ENCODE measurements at regions not wholly inside any gene's neighbourhood (a gene's known extent, or its start where the extent isn't known, plus 50 kb on each side); places are given as distances from the start of the nearest gene placed in this dataset.

DNA sequence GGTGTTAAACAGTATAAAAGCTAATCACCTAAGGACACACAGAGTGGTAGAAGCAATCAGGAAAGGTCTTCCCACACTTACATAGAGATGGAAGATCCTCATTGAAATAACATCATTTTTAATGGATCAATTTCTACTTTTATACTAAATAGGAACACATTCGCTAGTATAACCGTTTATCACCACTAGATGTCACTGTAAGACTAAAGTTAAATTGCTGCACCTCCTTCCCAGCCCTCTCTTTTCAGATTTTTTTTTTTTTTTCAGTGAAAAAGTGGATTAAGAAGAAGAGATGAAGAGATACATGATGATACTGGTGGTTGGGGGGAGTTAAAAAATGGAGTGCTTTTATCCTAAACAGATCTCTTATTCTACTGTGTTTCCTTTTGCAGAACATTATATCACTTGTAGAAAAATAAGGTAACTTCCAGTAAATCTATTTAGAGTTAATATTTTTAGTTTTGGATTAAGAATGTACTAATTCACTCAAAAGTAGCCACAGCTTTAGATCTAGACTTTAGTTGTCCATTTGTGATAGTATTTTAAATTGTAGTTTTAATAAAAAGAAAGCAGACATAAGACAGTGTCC is 116.9 kb upstream of the ARRDC3 start:
- 1% methylated on average over 2 of the region's 2 CpGs for WGBS, 2 donors
- Histone ChIP-seq H3K27me3 (no peaks in the 10 kb centered on the region), H3K9me3 (no peaks in the 10 kb centered on the region), H3K36me3 (no peaks in the 10 kb centered on the region), H3K4me3 (replicated peaks in 1 of 3) (no peak overlapping the region), H3K27ac (no peak overlapping the region), H3K4me1 (no peaks in the 10 kb centered on the region)
- no peak for DNase-seq
- intact Hi-C loops (cut with DNase I): no loop called here
- TF ChIP-seq POLR2A (IDR thresholded peaks at IDR 0.05): no peak
- TF ChIP-seq CTCF (IDR thresholded peaks at IDR 0.05): peak in 5 of 6 experiments; percentile 26 to 68 (median 62)

GRCh38 chr5:91495699-91496098 is 112.6 kb upstream of the ARRDC3 start:
- no peaks in the 10 kb centered on the region for H3K27me3 ChIP-seq
- H3K9me3 ChIP-seq: no peaks in the 10 kb centered on the region
- no peaks in the 10 kb centered on the region for H3K36me3 ChIP-seq
- WGBS, 2 donors: 86 to 92% methylated on average over 2 of the region's 2 CpGs
- no peaks in the 10 kb centered on the region for H3K4me1 ChIP-seq
- TF ChIP-seq CTCF (IDR thresholded peaks at IDR 0.05) (no peak), POLR2A (IDR thresholded peaks at IDR 0.05) (no peak)
- intact Hi-C loops (cut with DNase I): no loop called here
- no peak overlapping the region for H3K27ac ChIP-seq
- H3K4me3 ChIP-seq (replicated peaks in 1 of 3): no peak overlapping the region
- DNase-seq: no peak

DNA sequence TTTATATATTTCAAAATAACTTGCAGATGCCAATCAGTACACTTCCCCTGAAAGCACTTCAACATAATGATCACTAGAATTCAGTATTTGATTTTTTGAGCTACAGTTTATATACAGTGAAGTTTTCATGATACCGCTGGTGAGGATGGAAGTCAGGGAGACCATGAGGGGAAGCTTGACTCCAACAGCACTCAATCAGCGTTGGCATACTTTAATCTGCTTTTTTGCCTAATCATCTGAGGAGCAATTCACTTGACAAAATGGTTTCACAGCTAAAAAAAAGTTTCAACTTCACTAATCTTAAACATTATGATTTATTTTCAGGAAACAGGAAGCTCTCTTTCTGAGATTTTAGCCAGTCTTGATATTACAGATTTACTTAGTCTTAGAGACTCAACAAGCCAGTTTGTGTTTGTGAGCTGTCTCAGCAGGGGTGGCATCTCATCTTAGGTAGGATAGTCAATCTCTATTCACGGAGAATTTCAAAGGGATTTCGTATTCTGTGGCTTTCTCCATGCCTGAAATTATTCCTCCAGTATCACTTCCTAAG is 111.4 kb upstream of the ARRDC3 start:
- Histone ChIP-seq H3K4me1 (no peaks in the 10 kb centered on the region), H3K9me3 (no peaks in the 10 kb centered on the region), H3K27me3 (no peaks in the 10 kb centered on the region), H3K27ac (no peak overlapping the region), H3K4me3 (replicated peaks in 1 of 3) (no peak overlapping the region), H3K36me3 (no peaks in the 10 kb centered on the region)
- no peak for TF ChIP-seq CTCF (IDR thresholded peaks at IDR 0.05)
- TF ChIP-seq POLR2A (IDR thresholded peaks at IDR 0.05): no peak
- intact Hi-C loops (cut with DNase I): no loop called here
- no peak for DNase-seq
- 79 to 91% methylated on average over 4 of the region's 4 CpGs for WGBS, 2 donors

DNA sequence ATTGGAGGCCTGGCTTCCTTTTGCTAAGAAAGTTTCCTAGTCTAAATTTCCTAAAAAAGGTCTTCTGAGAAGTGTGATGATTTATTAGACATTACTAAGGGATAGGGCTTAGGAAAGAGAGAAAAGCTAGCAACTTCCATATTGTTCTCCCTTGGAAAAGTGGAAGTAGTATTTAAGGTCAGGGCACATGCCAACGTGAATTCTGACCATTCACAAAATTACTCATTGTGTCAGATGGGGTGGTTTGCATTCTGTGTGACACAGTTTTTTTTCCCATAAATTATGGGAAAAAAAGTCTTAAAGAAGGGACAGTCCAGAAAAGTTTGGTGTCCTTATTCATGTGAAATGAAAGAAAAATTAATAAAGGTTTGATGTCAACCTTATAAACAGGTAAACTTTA is 110.0 kb upstream of the ARRDC3 start:
- Histone ChIP-seq H3K9me3 (no peaks in the 10 kb centered on the region), H3K27ac (no peak overlapping the region), H3K36me3 (no peaks in the 10 kb centered on the region), H3K4me1 (no peaks in the 10 kb centered on the region), H3K27me3 (no peaks in the 10 kb centered on the region), H3K4me3 (replicated peaks in 1 of 3) (no peak overlapping the region)
- TF ChIP-seq CTCF (IDR thresholded peaks at IDR 0.05): no peak
- no peak for TF ChIP-seq POLR2A (IDR thresholded peaks at IDR 0.05)
- DNase-seq: no peak
- intact Hi-C loops (cut with DNase I): no loop called here
- 60 to 72% methylated on average over 1 of the region's 1 CpG for WGBS, 2 donors

GRCh38 chr5:91491229-91491628 is 108.1 kb upstream of the ARRDC3 start:
- Histone ChIP-seq H3K27me3 (no peaks in the 10 kb centered on the region), H3K9me3 (no peaks in the 10 kb centered on the region), H3K27ac (no peak overlapping the region), H3K4me1 (no peaks in the 10 kb centered on the region), H3K36me3 (no peaks in the 10 kb centered on the region), H3K4me3 (replicated peaks in 1 of 3) (no peak overlapping the region)
- intact Hi-C loops (cut with DNase I): no loop called here
- 74% methylated on average over 2 of the region's 2 CpGs for WGBS, 2 donors
- TF ChIP-seq POLR2A (IDR thresholded peaks at IDR 0.05) (no peak), CTCF (IDR thresholded peaks at IDR 0.05) (no peak)
- DNase-seq: no peak

Measured in thyroid gland (tissue), 4 donors.